Peyer's patch (tissue), 4 donors: ENCODE measurements at regions not wholly inside any gene's neighbourhood (a gene's known extent, or its start where the extent isn't known, plus 50 kb on each side); places are given as distances from the start of the nearest gene placed in this dataset.

Source experiments
- POLR2A ChIP-seq, 2 donors: fragments of 450-650 bp; IDR thresholded peaks; one replicate each; pipeline ENCODE4 v1.5.1; 2017; ENCODE audit warnings: antibody characterized with exemption in 2 of 2, mild to moderate bottlenecking in 2 of 2, moderate library complexity in 2 of 2
- TF ChIP-seq, protein P1 (sequence below), 6 experiments: fragments of 450-650 bp in 4 of 6; fragments of 200-600 bp in 2 of 6; sonication (generic) in 1 of 6; IDR thresholded peaks; one replicate each; pipeline ENCODE4 v1.5.1; 2017 to 2019; ENCODE audit warnings: antibody characterized with exemption in 6 of 6, mild to moderate bottlenecking in 3 of 6, moderate library complexity in 1 of 6

DNA sequence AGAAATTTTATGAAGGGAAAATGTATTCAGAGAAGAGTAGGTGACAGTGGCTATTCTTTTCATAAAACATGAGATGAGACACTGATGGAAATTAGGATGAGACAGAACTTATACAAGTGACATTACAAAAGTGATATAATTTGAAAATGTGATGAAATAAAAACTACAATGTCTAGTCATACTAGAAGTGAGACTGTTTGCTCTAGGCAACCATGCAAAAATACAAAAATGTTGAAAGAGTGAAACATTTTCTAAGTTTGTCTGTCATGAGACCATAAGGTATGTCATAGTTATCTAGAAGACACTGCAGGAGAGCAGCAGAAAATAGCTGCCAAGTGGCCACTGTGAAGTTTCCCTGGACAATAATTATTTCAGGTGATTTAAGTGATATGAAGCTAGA is 459.5 kb downstream of the DIPK2A start:
- TF ChIP-seq, protein P1, sequence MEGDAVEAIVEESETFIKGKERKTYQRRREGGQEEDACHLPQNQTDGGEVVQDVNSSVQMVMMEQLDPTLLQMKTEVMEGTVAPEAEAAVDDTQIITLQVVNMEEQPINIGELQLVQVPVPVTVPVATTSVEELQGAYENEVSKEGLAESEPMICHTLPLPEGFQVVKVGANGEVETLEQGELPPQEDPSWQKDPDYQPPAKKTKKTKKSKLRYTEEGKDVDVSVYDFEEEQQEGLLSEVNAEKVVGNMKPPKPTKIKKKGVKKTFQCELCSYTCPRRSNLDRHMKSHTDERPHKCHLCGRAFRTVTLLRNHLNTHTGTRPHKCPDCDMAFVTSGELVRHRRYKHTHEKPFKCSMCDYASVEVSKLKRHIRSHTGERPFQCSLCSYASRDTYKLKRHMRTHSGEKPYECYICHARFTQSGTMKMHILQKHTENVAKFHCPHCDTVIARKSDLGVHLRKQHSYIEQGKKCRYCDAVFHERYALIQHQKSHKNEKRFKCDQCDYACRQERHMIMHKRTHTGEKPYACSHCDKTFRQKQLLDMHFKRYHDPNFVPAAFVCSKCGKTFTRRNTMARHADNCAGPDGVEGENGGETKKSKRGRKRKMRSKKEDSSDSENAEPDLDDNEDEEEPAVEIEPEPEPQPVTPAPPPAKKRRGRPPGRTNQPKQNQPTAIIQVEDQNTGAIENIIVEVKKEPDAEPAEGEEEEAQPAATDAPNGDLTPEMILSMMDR (IDR thresholded peaks at IDR 0.05), result no peak
- no peak for TF ChIP-seq POLR2A (IDR thresholded peaks at IDR 0.05)
